Suprapubic skin (tissue), 4 donors: ENCODE measurements at regions not wholly inside any gene's neighbourhood (a gene's known extent, or its start where the extent isn't known, plus 50 kb on each side); places are given as distances from the start of the nearest gene placed in this dataset.

Source experiments
- CTCF ChIP-seq, 2 donors: fragments of 200-600 bp in 1 of 2; fragments of 450-650 bp in 1 of 2; sonication (generic) in 1 of 2; IDR thresholded peaks; one replicate each; pipeline ENCODE4 v1.5.1; 2016 to 2019; ENCODE audit warnings: antibody characterized with exemption in 2 of 2, mild to moderate bottlenecking in 1 of 2, moderate library complexity in 1 of 2
- EP300 ChIP-seq: sonication (generic); formaldehyde crosslinking; IDR thresholded peaks from one replicate; pipeline ENCODE4 v1.6.1; 2017; ENCODE audit warnings: antibody characterized with exemption
- POLR2A ChIP-seq, 2 donors: fragments of 450-650 bp; IDR thresholded peaks; one replicate each; pipeline ENCODE4 v1.6.1; 2017; ENCODE audit warnings: antibody characterized with exemption in 2 of 2, mild to moderate bottlenecking in 2 of 2, moderate library complexity in 2 of 2
- POLR2AphosphoS5 ChIP-seq, 3 donors: sonication (generic); formaldehyde crosslinking; IDR thresholded peaks; one replicate each; pipeline ENCODE4 v1.6.1; 2017; ENCODE audit warnings: antibody characterized with exemption in 3 of 3

GRCh38 chr2:121045245-121045644 lies 239.8 kb downstream of the TFCP2L1 start:
- no peak for TF ChIP-seq CTCF (IDR thresholded peaks at IDR 0.05)
- no peak for TF ChIP-seq EP300
- TF ChIP-seq POLR2A (IDR thresholded peaks at IDR 0.05), result no peak
- TF ChIP-seq POLR2AphosphoS5 (IDR thresholded peaks at IDR 0.05), result no peak
